ENCODE measurements at regions not wholly inside any gene's neighbourhood (a gene's known extent, or its start where the extent isn't known, plus 50 kb on each side); places are given as distances from the start of the nearest gene placed in this dataset.

DNA sequence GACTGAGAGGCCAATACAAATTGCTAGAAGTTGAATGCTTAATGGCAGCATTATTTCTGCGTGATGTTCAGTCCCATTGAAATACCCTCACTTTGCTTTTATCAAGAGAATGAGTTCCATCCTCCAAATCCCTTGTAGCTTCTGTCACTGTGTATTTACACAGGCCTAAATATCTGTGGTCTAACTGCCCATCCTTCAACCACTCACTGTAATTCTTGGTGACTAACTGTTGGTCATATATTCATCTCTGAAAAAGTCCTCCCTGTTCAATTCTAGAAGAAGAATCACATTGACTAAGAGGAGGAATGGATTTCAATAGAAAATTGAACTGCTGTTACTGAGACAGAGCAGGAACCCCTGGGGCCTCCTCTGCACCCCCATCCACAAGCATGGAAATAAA lies 74.2 kb upstream of the L3MBTL4 start (continued):
- TF ChIP-seq, protein P1, sequence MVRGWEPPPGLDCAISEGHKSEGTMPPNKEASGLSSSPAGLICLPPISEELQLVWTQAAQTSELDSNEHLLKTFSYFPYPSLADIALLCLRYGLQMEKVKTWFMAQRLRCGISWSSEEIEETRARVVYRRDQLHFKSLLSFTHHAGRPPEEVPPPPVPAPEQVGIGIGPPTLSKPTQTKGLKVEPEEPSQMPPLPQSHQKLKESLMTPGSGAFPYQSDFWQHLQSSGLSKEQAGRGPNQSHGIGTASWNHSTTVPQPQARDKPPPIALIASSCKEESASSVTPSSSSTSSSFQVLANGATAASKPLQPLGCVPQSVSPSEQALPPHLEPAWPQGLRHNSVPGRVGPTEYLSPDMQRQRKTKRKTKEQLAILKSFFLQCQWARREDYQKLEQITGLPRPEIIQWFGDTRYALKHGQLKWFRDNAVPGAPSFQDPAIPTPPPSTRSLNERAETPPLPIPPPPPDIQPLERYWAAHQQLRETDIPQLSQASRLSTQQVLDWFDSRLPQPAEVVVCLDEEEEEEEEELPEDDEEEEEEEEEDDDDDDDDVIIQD (CRISPR knock-in tag; IDR thresholded peaks at IDR 0.05), result no peak
- TF ChIP-seq BDP1 (IDR thresholded peaks at IDR 0.05; ENCODE audit: insufficient read depth, insufficient read length), result no peak
- TF ChIP-seq, protein P2, sequence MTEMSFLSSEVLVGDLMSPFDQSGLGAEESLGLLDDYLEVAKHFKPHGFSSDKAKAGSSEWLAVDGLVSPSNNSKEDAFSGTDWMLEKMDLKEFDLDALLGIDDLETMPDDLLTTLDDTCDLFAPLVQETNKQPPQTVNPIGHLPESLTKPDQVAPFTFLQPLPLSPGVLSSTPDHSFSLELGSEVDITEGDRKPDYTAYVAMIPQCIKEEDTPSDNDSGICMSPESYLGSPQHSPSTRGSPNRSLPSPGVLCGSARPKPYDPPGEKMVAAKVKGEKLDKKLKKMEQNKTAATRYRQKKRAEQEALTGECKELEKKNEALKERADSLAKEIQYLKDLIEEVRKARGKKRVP (CRISPR knock-in tag; IDR thresholded peaks at IDR 0.05), result no peak
- no peak for TF ChIP-seq HDGF (IDR thresholded peaks at IDR 0.05)
- no peak for TF ChIP-seq ELF2 (CRISPR knock-in tag; IDR thresholded peaks at IDR 0.05)
- no peak for TF ChIP-seq RBM39 (optimal IDR thresholded peaks at IDR 0.05; ENCODE audit: low read depth, low read length)
- TF ChIP-seq DACH1 (IDR thresholded peaks at IDR 0.05; ENCODE audit: partially characterized antibody), result no peak
- no peak for TF ChIP-seq ZNF77 (CRISPR knock-in tag; IDR thresholded peaks at IDR 0.05)
- TF ChIP-seq CBX8 (IDR thresholded peaks at IDR 0.05; ENCODE audit: borderline replicate concordance, extremely low read depth, low read depth, low read length, poor library complexity, severe bottlenecking), result no peak
- no peak for TF ChIP-seq ZNF175 (CRISPR knock-in tag; IDR thresholded peaks at IDR 0.05; ENCODE audit: low read depth)
- no peak for TF ChIP-seq HSF4 (CRISPR knock-in tag; IDR thresholded peaks at IDR 0.05; ENCODE audit: borderline replicate concordance)
- no peak for TF ChIP-seq PHF8 (IDR thresholded peaks at IDR 0.05; ENCODE audit: borderline replicate concordance, low read length)
- TF ChIP-seq ELF4 (CRISPR knock-in tag; IDR thresholded peaks at IDR 0.05), result no peak
